ENCODE measurements at regions not wholly inside any gene's neighbourhood (a gene's known extent, or its start where the extent isn't known, plus 50 kb on each side); places are given as distances from the start of the nearest gene placed in this dataset.

GRCh38 chr4:158998624-158999023 lies 104.3 kb upstream of the RAPGEF2 start:
- TF ChIP-seq CTCF (conservative IDR thresholded peaks at IDR 0.05; ENCODE audit: low read depth, low read length), result no peak
- TF ChIP-seq EZH2 (IDR thresholded peaks at IDR 0.05; ENCODE audit: low read length, unreplicated experiment), result no peak

Data from PC-3 (cell line).